Liver (tissue), 7 donors: ENCODE measurements at regions not wholly inside any gene's neighbourhood (a gene's known extent, or its start where the extent isn't known, plus 50 kb on each side); places are given as distances from the start of the nearest gene placed in this dataset.

Experiments used
- DNase-seq: peaks from one replicate; pipeline ENCODE4 v3.0.0-alpha.2; 2017; ENCODE audit warnings: low spot score
- H3K27ac ChIP-seq, 2 donors: one replicate each; pipeline ENCODE4 v1.7.0; 2013; ENCODE audit warnings: inconsistent platforms in 2 of 2, low read length in 2 of 2, control low read depth in 1 of 2, low read depth in 1 of 2, mild to moderate bottlenecking in 1 of 2
- H3K27me3 ChIP-seq, 4 donors: one replicate each; pipeline versions ENCODE4 v1.6.1 to v1.7.0; 2013; ENCODE audit warnings: low read length in 3 of 4, inconsistent platforms in 1 of 4, mild to moderate bottlenecking in 1 of 4, moderate library complexity in 1 of 4; ENCODE audit not compliant: control insufficient read depth in 4 of 4, insufficient read depth in 4 of 4
- H3K36me3 ChIP-seq, 4 donors: one replicate each; pipeline versions ENCODE4 v1.6.1 to v1.7.0; 2013; ENCODE audit warnings: low read length in 3 of 4, mild to moderate bottlenecking in 3 of 4, low read depth in 1 of 4, moderate library complexity in 1 of 4; ENCODE audit not compliant: control insufficient read depth in 4 of 4, insufficient read depth in 3 of 4
- H3K4me1 ChIP-seq, 4 donors: one replicate each; pipeline versions ENCODE4 v1.6.1 to v1.7.0; 2013; ENCODE audit warnings: low read length in 3 of 4, mild to moderate bottlenecking in 3 of 4, moderate library complexity in 1 of 4; ENCODE audit not compliant: control insufficient read depth in 4 of 4, insufficient read depth in 4 of 4
- H3K4me3 ChIP-seq, 3 donors: one replicate each; pipeline versions ENCODE4 v1.6.1 to v1.7.0; 2013; ENCODE audit warnings: low read length in 3 of 3, control low read depth in 1 of 3, low read depth in 1 of 3, mild to moderate bottlenecking in 1 of 3
- H3K9ac ChIP-seq, 2 donors: one replicate each; pipeline ENCODE4 v1.7.0; 2013; ENCODE audit warnings: low read length in 2 of 2, mild to moderate bottlenecking in 2 of 2, moderate library complexity in 2 of 2, control low read depth in 1 of 2, low read depth in 1 of 2
- H3K9me3 ChIP-seq, 4 donors: one replicate each; pipeline versions ENCODE4 v1.6.1 to v1.7.0; 2013; ENCODE audit warnings: low read length in 3 of 4; ENCODE audit not compliant: control insufficient read depth in 4 of 4
- FOXA1 ChIP-seq: IDR thresholded peaks from 2 replicates; pipeline ENCODE4 v1.6.1; 2016; ENCODE audit warnings: antibody characterized with exemption
- FOXA2 ChIP-seq: IDR thresholded peaks from 2 replicates; pipeline ENCODE4 v1.6.1; 2016; ENCODE audit warnings: antibody characterized with exemption
- GABPA ChIP-seq, 2 donors: IDR thresholded peaks in 1 of 2; conservative IDR thresholded peaks in 1 of 2; 2 replicates each; pipeline ENCODE4 v1.6.1; 2016; ENCODE audit warnings: antibody characterized with exemption in 2 of 2, mild to moderate bottlenecking in 1 of 2, moderate library complexity in 1 of 2
- HNF4A ChIP-seq, 2 donors: conservative IDR thresholded peaks; 2 replicates each; pipeline ENCODE4 v1.6.1; 2016; ENCODE audit warnings: antibody characterized with exemption in 2 of 2, mild to moderate bottlenecking in 2 of 2
- HNF4G ChIP-seq: IDR thresholded peaks from 2 replicates; pipeline ENCODE4 v1.6.1; 2016; ENCODE audit warnings: antibody characterized with exemption
- JUND ChIP-seq, 2 donors: IDR thresholded peaks; 2 replicates each; pipeline ENCODE4 v1.6.1; 2016; ENCODE audit warnings: antibody characterized with exemption in 2 of 2
- NR2F2 ChIP-seq: IDR thresholded peaks from 2 replicates; pipeline ENCODE4 v1.6.1; 2016; ENCODE audit warnings: antibody characterized with exemption
- RAD21 ChIP-seq, 2 donors: IDR thresholded peaks; 2 replicates each; pipeline ENCODE4 v1.6.1; 2016; ENCODE audit warnings: antibody characterized with exemption in 2 of 2, mild to moderate bottlenecking in 2 of 2
- RXRA ChIP-seq, 2 donors: IDR thresholded peaks; 2 replicates each; pipeline ENCODE4 v1.6.1; 2017 to 2018; ENCODE audit warnings: antibody characterized with exemption in 2 of 2, mild to moderate bottlenecking in 1 of 2
- TAF1 ChIP-seq: conservative IDR thresholded peaks from 2 replicates; pipeline ENCODE4 v1.6.1; 2016; ENCODE audit warnings: antibody characterized with exemption, mild to moderate bottlenecking
- YY1 ChIP-seq: IDR thresholded peaks from 2 replicates; pipeline ENCODE4 v1.6.1; 2016; ENCODE audit warnings: antibody characterized with exemption, mild to moderate bottlenecking
- WGBS: extraction: QIAGEN DNeasy Blood & Tissue Kit; methylation state at CpG from one replicate; pipeline ENCODE4 v1.1.7; 2013; 5-methylcytosine and 5-hydroxymethylcytosine counted together
- TF ChIP-seq, protein P1 (sequence below): IDR thresholded peaks from 2 replicates; pipeline ENCODE4 v1.6.1; 2016; ENCODE audit warnings: antibody characterized with exemption
- TF ChIP-seq, protein P2 (sequence below): IDR thresholded peaks from 2 replicates; pipeline ENCODE4 v1.6.1; 2016; ENCODE audit warnings: antibody characterized with exemption, mild to moderate bottlenecking
- TF ChIP-seq, protein P3 (sequence below): IDR thresholded peaks from 2 replicates; pipeline ENCODE4 v1.6.1; 2016; ENCODE audit warnings: antibody characterized with exemption
- TF ChIP-seq, protein P4 (sequence below): IDR thresholded peaks from 2 replicates; pipeline ENCODE4 v1.6.1; 2016; ENCODE audit warnings: antibody characterized with exemption
- donor health status: healthy.
- donor health status: healthy.
- donor health status: healthy.
- donor health status: healthy.

DNA sequence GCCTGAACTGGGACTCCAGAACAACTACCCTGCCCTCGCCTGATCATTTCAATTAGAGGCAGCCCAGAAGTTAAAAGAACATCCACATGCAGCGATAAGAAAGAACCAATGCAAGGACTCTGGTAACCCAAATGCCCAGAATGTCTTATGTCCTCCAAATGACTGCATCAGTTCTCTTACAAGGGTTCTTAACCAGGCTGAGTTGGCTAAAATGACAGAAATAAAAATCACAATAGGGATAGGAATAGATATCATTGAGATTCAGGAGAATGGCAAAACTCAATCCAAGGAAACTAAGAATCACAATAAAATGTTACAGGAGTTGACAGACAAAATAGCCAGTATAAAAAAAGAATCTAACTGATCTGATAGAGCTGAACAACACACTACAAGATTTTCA lies 80.1 kb upstream of the PTGFR start:
- 93% methylated on average over 2 of the region's 2 CpGs for WGBS

DNA sequence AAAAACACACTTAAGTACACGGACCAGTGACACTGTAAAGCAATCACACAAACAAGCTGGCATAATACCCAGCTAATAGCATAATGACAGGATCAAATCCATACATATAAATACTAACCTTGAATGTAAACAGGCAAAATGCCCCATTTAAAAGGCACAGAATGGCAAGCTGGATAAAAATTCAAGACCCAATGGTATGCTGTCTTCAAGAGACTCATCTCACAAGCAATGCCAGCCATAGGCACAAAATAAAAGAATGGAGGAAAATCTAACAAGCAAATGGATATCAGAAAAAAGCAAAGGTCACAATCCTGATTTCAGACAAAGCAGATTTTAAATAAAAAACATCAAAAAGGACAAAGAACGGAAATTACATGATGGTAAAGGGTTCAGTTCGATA lies 79.1 kb upstream of the PTGFR start:
- 50% methylated on average over 3 of the region's 3 CpGs for WGBS
- no peak overlapping the region for H3K9ac ChIP-seq
- no peak for DNase-seq
- H3K4me1 ChIP-seq, result no peaks in the 10 kb centered on the region
- H3K36me3 ChIP-seq, result no peaks in the 10 kb centered on the region
- H3K9me3 ChIP-seq, result peaks cover 0 to 15% (median 2%) of the 10 kb centered on the region in 4 donors
- H3K27ac ChIP-seq, result no peak overlapping the region
- no peaks in the 10 kb centered on the region for H3K27me3 ChIP-seq
- H3K4me3 ChIP-seq, result no peak overlapping the region
- no peak for TF ChIP-seq RAD21 (IDR thresholded peaks at IDR 0.05)
- no peak for TF ChIP-seq YY1
- TF ChIP-seq FOXA2, result no peak
- TF ChIP-seq GABPA (IDR thresholded peaks at IDR 0.05 in 1 of 2, conservative IDR thresholded peaks at IDR 0.05 in 1 of 2), result no peak
- no peak for TF ChIP-seq HNF4A (conservative IDR thresholded peaks at IDR 0.05)
- no peak for TF ChIP-seq RXRA (IDR thresholded peaks at IDR 0.05)
- no peak for TF ChIP-seq TAF1
- TF ChIP-seq JUND (IDR thresholded peaks at IDR 0.05), result no peak
- TF ChIP-seq, protein P1, sequence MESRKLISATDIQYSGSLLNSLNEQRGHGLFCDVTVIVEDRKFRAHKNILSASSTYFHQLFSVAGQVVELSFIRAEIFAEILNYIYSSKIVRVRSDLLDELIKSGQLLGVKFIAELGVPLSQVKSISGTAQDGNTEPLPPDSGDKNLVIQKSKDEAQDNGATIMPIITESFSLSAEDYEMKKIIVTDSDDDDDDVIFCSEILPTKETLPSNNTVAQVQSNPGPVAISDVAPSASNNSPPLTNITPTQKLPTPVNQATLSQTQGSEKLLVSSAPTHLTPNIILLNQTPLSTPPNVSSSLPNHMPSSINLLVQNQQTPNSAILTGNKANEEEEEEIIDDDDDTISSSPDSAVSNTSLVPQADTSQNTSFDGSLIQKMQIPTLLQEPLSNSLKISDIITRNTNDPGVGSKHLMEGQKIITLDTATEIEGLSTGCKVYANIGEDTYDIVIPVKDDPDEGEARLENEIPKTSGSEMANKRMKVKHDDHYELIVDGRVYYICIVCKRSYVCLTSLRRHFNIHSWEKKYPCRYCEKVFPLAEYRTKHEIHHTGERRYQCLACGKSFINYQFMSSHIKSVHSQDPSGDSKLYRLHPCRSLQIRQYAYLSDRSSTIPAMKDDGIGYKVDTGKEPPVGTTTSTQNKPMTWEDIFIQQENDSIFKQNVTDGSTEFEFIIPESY, result no peak
- TF ChIP-seq, protein P2, sequence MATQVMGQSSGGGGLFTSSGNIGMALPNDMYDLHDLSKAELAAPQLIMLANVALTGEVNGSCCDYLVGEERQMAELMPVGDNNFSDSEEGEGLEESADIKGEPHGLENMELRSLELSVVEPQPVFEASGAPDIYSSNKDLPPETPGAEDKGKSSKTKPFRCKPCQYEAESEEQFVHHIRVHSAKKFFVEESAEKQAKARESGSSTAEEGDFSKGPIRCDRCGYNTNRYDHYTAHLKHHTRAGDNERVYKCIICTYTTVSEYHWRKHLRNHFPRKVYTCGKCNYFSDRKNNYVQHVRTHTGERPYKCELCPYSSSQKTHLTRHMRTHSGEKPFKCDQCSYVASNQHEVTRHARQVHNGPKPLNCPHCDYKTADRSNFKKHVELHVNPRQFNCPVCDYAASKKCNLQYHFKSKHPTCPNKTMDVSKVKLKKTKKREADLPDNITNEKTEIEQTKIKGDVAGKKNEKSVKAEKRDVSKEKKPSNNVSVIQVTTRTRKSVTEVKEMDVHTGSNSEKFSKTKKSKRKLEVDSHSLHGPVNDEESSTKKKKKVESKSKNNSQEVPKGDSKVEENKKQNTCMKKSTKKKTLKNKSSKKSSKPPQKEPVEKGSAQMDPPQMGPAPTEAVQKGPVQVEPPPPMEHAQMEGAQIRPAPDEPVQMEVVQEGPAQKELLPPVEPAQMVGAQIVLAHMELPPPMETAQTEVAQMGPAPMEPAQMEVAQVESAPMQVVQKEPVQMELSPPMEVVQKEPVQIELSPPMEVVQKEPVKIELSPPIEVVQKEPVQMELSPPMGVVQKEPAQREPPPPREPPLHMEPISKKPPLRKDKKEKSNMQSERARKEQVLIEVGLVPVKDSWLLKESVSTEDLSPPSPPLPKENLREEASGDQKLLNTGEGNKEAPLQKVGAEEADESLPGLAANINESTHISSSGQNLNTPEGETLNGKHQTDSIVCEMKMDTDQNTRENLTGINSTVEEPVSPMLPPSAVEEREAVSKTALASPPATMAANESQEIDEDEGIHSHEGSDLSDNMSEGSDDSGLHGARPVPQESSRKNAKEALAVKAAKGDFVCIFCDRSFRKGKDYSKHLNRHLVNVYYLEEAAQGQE, result no peak
- no peak for TF ChIP-seq HNF4G
- TF ChIP-seq NR2F2, result no peak
- TF ChIP-seq FOXA1, result no peak
- TF ChIP-seq, protein P3, sequence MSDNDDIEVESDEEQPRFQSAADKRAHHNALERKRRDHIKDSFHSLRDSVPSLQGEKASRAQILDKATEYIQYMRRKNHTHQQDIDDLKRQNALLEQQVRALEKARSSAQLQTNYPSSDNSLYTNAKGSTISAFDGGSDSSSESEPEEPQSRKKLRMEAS, result no peak
- TF ChIP-seq, protein P4, sequence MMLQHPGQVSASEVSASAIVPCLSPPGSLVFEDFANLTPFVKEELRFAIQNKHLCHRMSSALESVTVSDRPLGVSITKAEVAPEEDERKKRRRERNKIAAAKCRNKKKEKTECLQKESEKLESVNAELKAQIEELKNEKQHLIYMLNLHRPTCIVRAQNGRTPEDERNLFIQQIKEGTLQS, result no peak

More for the DNA sequence above, 80.1 kb upstream of the PTGFR start:
- no peaks in the 10 kb centered on the region for H3K27me3 ChIP-seq
- peaks cover 0 to 15% (median 2%) of the 10 kb centered on the region in 4 donors for H3K9me3 ChIP-seq
- DNase-seq, result no peak
- no peaks in the 10 kb centered on the region for H3K36me3 ChIP-seq
- TF ChIP-seq, protein P2, result no peak
- TF ChIP-seq, protein P1, result no peak
- no peak for TF ChIP-seq HNF4A (conservative IDR thresholded peaks at IDR 0.05)
- no peaks in the 10 kb centered on the region for H3K4me1 ChIP-seq
- H3K9ac ChIP-seq, result no peak overlapping the region
- H3K4me3 ChIP-seq, result no peak overlapping the region
- no peak overlapping the region for H3K27ac ChIP-seq
